HG03095 (cell line): ENCODE measurements at regions not wholly inside any gene's neighbourhood (a gene's known extent, or its start where the extent isn't known, plus 50 kb on each side); places are given as distances from the start of the nearest gene placed in this dataset.

Source experiments
- ATAC-seq: cut with Tn5 transposase; IDR thresholded peaks from one replicate; pipeline ENCODE4 v1.9.1; 2021; ENCODE audit warnings: moderate library complexity; ENCODE audit not compliant: unreplicated experiment

DNA sequence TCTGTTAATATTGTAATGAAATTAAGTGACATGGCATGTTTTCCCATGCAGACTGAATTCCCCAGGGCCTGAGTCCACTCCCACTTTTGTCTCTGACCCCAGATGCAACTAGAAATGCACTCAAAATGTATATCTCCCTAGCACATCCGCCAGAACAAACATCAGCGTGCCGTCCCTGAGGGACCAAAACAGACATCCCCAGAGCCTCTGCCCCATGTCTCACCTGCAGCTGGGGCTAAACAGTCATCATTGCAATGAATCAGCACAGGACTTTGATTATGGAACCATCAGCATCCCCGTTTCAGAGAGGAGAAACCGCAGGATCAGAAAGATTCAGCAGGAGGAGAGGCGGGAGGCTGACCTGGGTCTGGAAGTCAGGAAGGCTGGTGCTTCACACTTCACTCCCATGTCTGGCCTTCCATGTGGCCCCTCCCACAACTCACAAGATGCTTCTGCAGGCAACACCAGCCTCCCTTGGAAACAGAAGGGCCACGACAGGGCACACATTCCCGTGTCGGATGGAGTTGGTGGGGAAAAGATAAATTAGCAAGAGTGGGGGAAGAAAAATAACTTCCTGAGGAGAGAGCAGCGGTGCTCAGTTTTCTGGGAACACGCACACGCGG, 130.6 kb upstream of the VSTM2B start:
- ATAC-seq: no peak

DNA sequence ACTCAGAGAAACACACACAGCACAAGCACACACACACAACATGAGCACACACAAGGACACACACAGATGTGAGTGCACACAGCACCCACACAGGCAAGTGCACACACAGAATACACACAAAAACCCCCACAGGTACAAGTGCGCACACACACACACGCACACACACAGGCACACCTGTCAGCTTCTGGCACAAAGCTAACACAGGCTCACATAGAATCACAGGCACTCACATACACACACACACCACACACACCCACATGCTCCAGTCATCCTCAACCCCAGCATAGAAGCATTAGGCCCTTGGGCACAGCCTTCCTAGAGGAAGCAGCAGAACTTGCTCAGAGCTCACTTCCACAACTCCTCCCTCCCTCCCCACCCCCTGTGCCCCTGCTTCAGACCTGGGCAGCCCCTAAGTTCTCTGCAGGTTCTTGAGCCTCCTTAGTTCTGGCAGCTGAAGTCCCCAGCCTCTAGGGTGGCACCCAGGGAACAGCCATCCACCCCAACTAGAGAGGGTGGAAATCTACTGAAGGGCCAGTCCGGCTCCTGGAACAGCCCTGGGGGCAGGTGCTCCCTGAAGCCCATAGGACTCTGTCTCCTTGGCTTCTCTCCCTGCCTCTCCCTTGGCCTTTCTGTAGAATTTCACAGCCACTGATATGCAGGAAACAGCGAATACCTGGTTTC, 129.9 kb upstream of the VSTM2B start:
- no peak for ATAC-seq

DNA sequence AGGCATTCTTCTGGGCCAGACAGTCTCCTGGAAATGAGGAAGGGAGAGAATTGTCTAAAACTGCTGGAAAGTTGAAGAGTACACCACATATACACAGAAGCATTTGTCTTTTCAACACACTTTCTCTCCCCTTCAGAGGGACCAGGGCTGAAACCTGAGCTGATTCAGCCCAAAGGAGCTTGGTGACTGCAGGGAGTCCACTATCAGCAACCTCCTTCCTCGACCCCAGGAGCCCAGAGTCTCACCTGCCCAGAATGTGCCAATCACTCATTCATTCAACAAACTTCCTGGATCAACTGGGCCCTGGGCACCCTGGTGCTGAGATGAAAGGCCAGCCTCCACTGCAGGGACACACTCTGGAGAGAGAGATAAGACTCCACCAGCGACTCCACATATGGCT, 128.9 kb upstream of the VSTM2B start:
- ATAC-seq: no peak

DNA sequence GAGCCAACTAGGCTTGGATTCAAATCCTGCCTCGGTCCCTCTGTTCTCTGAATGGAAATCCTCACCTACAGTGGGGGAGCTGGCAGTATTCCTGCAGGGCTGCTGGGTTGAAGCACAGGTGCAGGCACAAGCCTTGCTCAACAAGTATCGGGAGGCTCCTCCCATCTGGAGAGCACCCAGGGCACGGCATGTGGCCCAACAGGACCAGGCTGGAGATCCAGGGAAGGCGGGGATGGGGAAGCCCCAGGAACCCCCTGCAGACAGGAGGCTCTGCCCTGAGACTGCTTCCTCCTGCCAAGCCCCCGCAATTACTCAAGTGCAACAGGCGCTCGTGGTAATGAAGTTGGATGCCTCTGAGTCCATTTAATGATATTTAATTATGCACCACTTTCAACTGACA, 128.0 kb upstream of the VSTM2B start:
- no peak for ATAC-seq

DNA sequence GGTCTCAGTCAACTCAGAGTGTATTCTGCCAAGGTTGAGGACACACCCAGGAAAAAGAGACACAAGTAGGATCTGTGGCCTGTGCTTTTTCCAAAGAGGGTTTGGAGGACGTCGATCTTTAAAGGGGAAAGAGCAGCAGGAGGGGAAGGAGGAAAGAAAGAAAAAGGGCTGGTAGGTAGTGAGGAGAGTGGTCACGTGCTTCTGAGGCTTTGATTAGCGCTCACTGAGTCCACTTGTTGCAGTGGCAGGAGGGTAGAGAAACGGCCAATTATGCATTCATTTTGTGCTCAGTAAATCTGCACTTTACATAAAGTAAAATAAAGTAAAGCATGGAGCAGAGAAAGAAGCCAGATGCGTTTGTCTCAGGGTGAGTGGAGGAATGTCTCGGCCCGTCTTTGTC, 126.0 kb upstream of the VSTM2B start:
- ATAC-seq: no peak

DNA sequence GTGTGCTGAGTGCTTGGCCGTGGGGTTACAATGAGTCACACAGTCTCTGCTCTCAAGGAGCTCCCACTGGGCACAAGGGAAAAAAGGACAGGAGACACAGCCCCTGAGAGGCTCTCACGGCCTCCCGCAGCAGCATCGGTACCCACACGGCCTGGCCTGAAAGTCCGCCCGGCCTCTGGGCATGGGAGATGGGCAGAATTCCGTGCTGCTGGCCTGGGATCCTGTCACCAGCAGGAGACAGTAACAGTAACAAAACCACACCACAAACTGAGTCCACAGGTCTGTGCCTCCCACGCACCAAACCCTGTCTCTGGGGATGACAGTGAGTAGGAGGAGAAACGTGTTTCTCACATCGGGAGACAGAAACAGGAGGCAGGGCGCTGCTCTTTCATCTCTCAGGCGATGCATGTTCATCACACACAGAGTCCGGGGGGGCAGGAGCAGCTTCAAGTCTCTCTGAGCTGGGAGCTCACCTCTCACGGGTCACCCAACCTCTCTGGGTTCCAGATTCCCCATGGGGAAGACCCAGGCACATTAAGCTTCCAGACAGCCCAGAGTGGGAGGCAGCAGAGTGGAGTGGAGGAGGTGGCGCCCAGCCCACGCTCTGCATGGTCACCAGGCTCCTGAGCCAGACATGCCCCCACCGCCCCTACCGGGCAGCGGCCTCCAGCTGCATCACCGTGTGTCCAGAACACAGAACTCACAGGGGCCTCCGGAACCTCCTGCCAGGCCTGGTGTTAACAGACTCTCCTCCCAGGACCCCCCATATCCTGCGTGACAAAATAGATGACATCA, 124.7 kb upstream of the VSTM2B start:
- ATAC-seq: no peak

DNA sequence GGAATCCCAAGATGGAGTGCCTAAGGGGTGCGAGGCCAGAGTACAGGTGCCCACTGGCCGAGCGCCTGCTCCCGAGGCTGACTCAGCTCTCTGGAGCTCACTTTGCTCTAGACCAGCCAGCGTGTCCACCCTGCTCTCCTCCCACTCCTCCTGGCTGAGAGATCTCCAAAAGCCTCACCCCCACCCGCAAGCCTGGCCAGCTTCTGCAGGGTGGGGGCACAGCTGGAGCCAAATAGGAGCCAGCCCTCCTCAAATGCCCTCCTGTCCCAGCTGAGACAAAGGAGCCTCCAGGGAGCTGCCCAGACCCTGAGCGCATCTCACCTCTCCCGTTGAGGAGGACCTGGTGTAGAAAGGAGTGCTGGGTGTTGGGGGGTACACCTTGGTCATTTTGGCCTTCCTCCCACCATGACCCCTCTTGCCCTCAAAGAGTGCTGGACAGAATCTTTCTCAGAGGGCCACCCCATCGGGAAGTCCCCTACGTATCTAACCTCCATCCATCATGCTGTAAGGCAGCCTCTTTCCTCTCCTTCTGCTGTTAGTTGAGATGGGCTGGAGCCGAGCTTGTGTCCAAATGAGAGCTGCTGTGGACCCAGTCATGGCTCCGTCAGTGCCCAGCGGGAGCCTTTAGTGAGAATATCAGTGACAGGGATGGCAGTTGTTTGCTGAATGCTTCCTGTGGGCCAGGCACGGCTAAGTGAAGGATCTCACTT, 123.9 kb upstream of the VSTM2B start:
- no peak for ATAC-seq

DNA sequence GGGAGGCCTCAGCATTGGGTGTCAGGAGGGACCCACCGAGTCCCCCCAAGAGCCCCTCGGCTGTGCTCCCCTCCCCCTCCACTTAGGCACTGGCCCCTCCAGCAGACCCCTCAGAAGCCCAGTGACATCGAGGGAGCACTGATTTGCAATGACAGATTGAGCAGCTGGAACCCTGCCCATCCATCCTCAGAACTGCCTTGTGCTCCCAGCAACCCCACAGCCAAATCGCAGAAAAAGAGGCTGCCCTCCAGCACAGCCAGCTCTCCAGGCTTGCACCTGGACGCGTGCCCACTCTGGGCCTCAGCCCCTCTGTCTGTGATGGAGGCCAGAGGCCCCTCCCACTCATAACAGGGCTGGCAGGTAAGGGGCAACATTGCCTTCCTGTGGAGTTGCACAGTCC, 123.2 kb upstream of the VSTM2B start:
- no peak for ATAC-seq

DNA sequence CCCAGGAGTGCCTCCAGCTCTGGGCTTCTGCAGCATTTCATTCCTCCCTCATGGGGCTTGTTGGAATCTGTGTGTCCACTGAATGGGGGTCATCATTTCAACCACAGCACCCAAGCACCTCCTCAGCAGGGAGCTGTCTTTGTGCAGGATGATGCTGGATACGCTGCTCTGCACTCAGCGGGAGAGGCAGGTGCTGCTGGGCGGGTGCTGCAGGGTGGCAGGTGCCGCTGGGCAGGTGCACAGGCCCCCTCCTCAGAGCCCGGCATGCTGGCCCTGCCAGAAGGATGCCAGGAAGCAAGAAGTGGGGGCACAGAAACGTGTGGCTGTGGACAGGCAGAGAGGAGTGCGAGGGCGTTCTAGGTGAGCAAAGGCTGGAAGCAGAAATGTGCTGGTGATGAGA, 121.8 kb upstream of the VSTM2B start:
- ATAC-seq: no peak

DNA sequence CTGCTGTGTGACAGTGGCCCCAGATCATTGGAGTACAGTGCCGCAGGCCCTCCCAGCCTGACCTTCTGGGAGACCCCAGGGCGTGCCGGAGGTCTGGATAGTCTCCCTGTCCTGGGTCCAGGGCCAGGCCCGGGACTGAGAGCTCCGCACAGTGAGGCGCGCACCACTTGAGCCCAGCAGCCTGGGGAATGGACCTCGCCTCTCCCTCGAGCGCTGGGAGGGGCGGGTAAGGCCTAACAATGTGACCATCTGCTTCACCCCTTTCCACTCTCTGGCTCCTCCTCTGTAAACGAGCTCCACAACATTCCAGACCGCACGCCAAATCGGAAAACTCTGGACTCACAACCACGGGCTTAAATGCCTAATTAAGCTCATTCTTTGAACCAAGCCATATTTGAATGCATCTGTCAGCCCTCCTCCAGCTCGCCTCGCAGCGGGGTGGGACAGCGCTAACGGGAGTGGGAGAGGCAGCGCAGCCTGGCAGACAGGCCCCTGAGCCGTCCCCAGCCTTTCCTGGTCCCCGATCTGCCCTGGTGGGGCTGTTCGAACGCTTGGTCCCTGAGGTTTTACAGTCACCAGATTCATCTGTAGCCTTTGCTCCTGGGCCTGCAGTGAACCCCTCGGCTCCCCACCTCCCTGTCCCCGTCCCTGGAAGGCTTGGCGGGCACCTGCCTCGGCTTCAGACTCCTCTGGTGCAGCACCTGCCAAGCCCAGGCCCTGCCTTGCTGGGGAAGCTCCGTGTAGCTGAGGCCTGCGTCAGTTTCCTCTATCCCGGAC, 120.7 kb upstream of the VSTM2B start:
- no peak for ATAC-seq

DNA sequence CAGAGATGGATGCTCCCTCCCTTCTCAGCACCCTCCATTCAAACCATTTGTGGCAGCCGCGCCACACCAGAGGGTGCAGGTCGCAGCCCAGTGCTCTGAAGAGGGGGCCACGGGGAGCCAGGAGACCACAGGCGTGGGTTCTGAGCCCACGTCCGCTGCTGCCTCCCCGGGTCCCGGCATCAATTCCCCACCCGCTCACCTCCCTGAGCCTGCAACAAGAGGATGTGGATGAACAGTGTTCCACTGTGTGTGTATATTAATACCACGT, 120.1 kb upstream of the VSTM2B start:
- ATAC-seq: no peak

DNA sequence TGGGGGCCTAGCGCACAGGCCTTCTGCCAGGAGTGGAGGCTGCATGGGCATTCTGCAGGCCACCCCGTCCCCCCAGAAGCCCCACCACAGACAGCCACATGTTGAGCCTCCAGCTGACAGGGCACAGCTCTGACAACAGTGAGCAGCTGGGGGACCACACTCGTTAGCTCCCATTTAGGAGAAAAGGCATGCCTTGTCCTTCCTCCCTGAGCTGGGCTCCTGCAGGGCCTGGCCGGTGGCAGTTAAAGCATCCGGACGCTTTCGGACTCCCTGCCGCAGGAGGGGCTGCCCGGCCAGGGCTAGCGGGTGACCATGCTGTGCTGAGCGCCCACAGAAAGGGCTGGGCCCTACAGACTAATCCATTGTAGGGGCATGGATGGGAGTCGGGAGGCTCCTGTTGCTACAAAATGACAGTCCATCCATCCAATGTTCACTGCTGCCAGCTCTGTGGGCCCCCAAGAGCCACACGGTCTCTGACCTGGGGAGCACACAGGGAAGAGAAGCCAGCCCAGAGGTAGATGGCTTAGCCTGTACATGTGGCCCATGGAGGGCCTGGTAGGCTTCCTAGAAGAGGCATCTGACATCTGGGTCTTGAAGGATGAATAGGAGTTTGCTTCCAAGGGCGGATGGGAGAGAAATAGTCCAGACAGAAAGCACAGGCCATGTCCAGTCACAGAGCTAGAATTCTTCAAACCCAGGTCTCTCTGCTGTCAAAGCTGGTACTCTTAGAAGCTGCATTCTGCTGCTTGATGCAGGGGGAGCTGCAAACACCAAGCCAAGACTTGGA, 116.5 kb upstream of the VSTM2B start:
- no peak for ATAC-seq

DNA sequence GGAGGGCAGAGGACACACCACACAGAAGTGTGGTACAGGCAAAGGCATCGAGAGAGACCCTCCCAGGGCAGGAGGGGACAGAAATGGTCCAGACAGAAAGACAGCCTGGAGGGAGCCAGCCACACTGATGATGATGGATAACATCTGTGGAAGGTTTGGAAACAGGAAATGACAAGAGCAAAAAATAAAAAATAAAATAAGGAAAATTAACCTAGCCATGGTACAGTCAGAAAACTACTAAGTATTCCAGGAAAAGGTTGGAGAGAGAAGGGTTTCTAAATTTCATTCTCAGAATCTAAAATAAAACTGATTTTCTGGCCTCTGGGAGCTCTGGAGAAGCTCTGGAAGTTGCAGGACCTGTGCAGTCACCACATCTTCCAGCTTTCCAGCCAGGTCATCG, 115.2 kb upstream of the VSTM2B start:
- ATAC-seq: no peak

DNA sequence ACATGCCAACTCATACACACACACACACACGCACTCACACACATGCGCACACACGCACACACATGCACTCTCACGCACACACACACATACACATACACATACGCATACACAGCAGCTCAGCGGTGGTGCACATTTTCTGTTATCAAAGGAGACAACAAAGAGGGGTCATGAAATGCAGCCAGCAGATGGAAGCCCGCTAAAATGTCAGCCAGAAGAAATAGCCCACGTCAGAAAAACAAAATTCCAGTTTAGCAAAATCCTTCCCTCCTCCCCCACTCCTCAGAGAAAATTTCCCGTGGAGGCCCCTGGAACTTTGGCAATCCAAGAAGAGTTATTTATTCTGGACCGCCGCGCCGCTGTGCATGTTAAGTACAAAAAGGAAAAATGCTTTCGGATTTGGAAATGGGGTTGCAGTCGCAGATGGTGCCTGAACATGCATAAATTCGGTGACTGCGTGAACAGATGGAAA, 114.6 kb upstream of the VSTM2B start:
- ATAC-seq: no peak

DNA sequence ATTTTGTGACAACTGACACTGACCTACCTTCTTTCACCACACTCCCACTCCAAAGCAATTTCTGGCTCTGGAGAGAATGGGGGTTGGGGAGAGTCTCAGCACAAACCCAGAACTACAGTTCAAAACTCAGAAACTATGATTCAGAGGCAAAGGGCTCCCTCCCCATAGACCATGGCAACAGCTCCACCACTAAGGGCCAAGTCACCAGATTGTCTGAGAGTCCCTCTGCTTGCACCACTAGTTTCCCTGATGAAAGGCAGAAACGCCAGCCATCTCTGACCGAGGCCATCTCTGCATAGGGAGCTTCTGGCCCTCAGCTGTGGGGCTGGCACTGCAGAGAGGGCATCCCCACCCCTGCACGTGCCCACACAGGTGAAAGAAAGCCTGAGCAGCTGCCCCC, 112.4 kb upstream of the VSTM2B start:
- no peak for ATAC-seq

DNA sequence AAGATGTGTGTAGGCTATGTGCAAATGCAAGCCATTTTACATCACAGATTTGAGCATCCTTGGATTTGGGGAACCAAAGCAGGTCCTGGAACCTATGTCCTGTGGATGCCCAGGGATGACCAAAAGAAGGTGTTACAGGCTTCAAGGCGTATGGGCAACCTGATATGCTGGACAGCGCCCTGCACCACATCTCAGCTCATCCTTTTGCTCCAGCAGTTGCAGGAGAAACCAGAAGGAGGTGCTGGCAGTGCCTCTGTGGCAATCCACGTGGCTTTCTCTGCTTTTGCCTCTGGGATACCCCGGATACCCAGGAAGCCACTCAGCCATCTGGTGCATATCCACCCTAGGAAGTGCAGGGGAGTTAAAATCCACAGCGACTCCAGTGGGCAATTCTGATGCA, 110.3 kb upstream of the VSTM2B start:
- ATAC-seq: no peak

DNA sequence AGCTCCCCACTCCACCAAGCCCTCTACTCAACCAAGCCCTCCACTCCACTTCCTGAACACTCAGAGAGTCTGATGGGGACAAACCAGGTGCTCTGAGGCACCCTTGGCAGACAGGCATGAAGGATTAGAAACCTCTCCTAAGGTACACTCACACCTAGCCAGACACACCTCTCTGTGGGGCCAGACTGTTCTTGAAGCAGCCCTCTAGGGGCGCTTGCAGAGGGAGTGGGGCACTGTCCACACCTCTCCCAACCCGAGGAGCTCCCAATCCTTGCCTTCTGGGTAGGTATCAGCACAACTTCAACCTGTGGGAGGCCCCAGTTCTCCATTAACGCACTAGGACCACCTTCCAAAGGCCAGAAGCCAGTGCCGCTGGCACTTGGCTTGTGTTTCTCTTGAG, 108.7 kb upstream of the VSTM2B start:
- ATAC-seq: no peak

DNA sequence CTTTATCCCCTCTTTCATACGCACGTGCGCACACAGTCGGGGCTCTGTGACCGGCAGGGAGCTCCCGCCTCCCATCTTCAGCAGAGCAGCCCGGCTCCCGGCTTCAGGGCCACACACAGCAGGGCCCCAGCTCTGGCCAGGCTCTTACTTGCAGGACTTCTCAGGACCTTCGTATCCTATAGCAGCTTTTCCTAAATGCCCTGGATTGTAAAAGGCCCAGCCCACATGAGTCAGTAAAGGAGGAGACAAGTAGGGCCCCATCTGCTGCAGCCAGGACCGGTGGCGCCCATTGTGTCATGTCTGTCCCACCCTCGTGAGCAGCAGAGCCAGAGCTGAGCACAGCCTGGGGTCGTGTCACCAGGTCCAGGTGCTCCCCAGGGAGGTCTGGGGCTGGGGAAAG, 107.6 kb upstream of the VSTM2B start:
- ATAC-seq: no peak

DNA sequence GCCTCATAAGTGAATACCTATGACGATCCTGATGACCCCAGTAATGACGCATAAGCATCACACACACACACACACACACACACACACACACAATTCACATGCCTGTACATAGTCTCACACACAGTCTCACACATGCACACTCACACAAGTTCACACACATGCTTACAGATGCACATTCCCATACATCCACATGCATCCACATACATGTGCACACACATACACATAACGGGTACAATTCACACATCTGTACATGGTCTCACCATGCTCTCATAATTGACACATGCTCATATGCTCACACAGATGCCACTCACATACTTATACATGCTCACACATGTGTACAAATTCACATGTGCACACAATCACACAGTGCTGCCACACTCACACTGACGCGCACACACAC, 105.7 kb upstream of the VSTM2B start:
- no peak for ATAC-seq

DNA sequence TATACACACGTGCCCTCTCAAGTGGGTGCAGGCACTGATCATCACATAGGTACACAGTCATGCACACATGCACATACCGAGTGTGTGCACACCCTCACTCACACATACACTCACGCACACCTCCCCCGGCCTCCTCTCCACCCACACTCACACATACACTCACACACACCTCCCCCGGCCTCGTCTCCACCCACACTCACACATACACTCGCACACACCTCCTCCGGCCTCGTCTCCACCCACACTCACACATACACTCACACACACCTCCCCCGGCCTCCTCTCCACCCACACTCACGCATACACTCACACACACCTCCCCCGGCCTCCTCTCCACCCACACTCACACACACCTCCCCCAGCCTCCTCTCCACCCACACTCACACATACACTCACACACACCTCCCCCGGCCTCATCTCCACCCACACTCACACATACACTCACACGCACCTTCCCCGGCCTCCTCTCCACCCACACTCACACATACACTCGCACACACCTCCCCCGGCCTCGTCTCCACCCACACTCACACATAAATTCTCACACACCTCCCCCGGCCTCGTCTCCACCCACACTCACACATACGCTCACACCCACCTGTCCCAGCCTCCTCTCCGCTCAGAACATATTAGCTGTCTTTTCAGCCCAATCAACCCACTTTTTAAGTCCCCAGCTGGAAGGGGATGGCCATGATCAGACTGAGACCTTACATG, 105.2 kb upstream of the VSTM2B start:
- no peak for ATAC-seq
